ENCODE measurements at regions not wholly inside any gene's neighbourhood (a gene's known extent, or its start where the extent isn't known, plus 50 kb on each side); places are given as distances from the start of the nearest gene placed in this dataset.

GRCh38 chr12:126156806-126157574, 1091.8 kb downstream of the AACS start:
- DNase-seq = no peak

GRCh38 chr12:126157575-126157966, 1092.3 kb downstream of the AACS start:
- DNase-seq = no peak

GRCh38 chr12:126159139-126159538, 1093.9 kb downstream of the AACS start:
- DNase-seq = no peak

- no peak for DNase-seq
Measured at GRCh38 chr12:126160912-126161311, 1095.7 kb downstream of the AACS start.

GRCh38 chr12:126163984-126164383, 1098.7 kb downstream of the AACS start:
- no peak for DNase-seq

- DNase-seq = no peak
Measured at GRCh38 chr12:126171937-126172559, 1106.8 kb downstream of the AACS start.

- DNase-seq = no peak
Measured at GRCh38 chr12:126182619-126183236, 1117.5 kb downstream of the AACS start.

GRCh38 chr12:126185025-126185424, 1119.8 kb downstream of the AACS start:
- DNase-seq = no peak

GRCh38 chr12:126189856-126190255, 1124.6 kb downstream of the AACS start:
- DNase-seq = no peak

GRCh38 chr12:126191031-126191891, 1126.0 kb downstream of the AACS start:
- DNase-seq = no peak

GRCh38 chr12:126191949-126192348, 1126.7 kb downstream of the AACS start:
- no peak for DNase-seq

- no peak for DNase-seq
Measured at GRCh38 chr12:126193190-126193589, 1128.0 kb downstream of the AACS start.

- DNase-seq = no peak
Measured at GRCh38 chr12:126196263-126196662, 1131.0 kb downstream of the AACS start.

- DNase-seq = no peak
Measured at GRCh38 chr12:126198516-126198915, 1133.3 kb downstream of the AACS start.

- no peak for DNase-seq
Measured at GRCh38 chr12:126198966-126199692, 1133.9 kb downstream of the AACS start.

- DNase-seq = no peak
Measured at GRCh38 chr12:126201981-126202537, 1136.8 kb downstream of the AACS start.

GRCh38 chr12:126204326-126204725, 1139.1 kb downstream of the AACS start:
- no peak for DNase-seq

GRCh38 chr12:126210026-126210425, 1144.8 kb downstream of the AACS start:
- no peak for DNase-seq

- no peak for DNase-seq
Measured at GRCh38 chr12:126210448-126210847, 1145.2 kb downstream of the AACS start.

- DNase-seq = no peak
Measured at GRCh38 chr12:126212824-126213223, 1147.6 kb downstream of the AACS start.

- no peak for DNase-seq
Measured at GRCh38 chr12:126218697-126219096, 1153.5 kb downstream of the AACS start.

GRCh38 chr12:126219139-126219538, 1153.9 kb downstream of the AACS start:
- DNase-seq = no peak
